ENCODE measurements at regions not wholly inside any gene's neighbourhood (a gene's known extent, or its start where the extent isn't known, plus 50 kb on each side); places are given as distances from the start of the nearest gene placed in this dataset.

GRCh38 chr6:94349227-94349626, 929.9 kb upstream of the EPHA7 start:
- no peak for TF ChIP-seq POLR2A (IDR thresholded peaks at IDR 0.05)
- TF ChIP-seq, protein P1, sequence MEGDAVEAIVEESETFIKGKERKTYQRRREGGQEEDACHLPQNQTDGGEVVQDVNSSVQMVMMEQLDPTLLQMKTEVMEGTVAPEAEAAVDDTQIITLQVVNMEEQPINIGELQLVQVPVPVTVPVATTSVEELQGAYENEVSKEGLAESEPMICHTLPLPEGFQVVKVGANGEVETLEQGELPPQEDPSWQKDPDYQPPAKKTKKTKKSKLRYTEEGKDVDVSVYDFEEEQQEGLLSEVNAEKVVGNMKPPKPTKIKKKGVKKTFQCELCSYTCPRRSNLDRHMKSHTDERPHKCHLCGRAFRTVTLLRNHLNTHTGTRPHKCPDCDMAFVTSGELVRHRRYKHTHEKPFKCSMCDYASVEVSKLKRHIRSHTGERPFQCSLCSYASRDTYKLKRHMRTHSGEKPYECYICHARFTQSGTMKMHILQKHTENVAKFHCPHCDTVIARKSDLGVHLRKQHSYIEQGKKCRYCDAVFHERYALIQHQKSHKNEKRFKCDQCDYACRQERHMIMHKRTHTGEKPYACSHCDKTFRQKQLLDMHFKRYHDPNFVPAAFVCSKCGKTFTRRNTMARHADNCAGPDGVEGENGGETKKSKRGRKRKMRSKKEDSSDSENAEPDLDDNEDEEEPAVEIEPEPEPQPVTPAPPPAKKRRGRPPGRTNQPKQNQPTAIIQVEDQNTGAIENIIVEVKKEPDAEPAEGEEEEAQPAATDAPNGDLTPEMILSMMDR (IDR thresholded peaks at IDR 0.05), result no peak
- no peaks in the 10 kb centered on the region for H3K9me3 ChIP-seq
- 22% methylated on average over 1 of the region's 1 CpG for WGBS (ENCODE audit: insufficient coverage, low coverage, low lambda C conversion rate, missing lambda C conversion rate)
- H3K4me1 ChIP-seq, result no peaks in the 10 kb centered on the region
- H3K27ac ChIP-seq, result no peak overlapping the region
- no peaks in the 10 kb centered on the region for H3K27me3 ChIP-seq
- H3K36me3 ChIP-seq, result no peaks in the 10 kb centered on the region
- ATAC-seq (no peak), DNase-seq (no peak)
- intact Hi-C loops (cut with DNase I), result no loop called here
- no peak overlapping the region for H3K4me3 ChIP-seq

- Histone ChIP-seq H3K27me3 (no peaks in the 10 kb centered on the region), H3K4me3 (no peak overlapping the region), H3K4me1 (no peaks in the 10 kb centered on the region), H3K9me3 (no peaks in the 10 kb centered on the region), H3K36me3 (no peaks in the 10 kb centered on the region), H3K27ac (no peak overlapping the region)
- DNase-seq (no peak), ATAC-seq (no peak)
- TF ChIP-seq, protein P1 (IDR thresholded peaks at IDR 0.05), result no peak
- TF ChIP-seq POLR2A (IDR thresholded peaks at IDR 0.05), result no peak
- 60% methylated on average over 1 of the region's 1 CpG for WGBS (ENCODE audit: insufficient coverage, low coverage, low lambda C conversion rate, missing lambda C conversion rate)
- intact Hi-C loops (cut with DNase I), result no loop called here
These were observed 925.5 kb upstream of the EPHA7 start for GRCh38 chr6:94344866-94345265.

DNA sequence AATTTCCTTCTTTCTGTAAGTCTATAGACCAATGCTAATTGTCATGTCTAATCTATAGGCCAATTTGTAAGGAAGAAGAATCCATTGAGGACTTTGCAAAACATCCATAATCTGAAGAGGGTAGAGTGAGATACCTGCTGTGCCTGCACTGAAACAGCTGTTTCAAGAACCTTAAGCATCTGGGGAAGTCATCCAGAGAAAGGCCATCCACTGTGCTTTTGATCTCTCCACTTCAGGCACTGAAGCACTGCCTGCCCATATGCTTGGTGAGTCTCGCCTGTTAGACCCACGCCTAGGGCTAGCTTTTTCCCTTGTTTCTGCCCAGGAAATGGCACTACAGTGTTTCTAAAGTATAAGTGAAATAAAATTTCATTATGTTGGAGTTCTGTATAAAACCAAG, 921.8 kb upstream of the EPHA7 start:
- Histone ChIP-seq H3K27me3 (no peaks in the 10 kb centered on the region), H3K9me3 (no peaks in the 10 kb centered on the region), H3K36me3 (no peaks in the 10 kb centered on the region), H3K4me1 (no peaks in the 10 kb centered on the region), H3K4me3 (no peak overlapping the region), H3K27ac (no peak overlapping the region)
- 34% methylated on average over 2 of the region's 2 CpGs for WGBS (ENCODE audit: insufficient coverage, low coverage, low lambda C conversion rate, missing lambda C conversion rate)
- no peak for DNase-seq
- no peak for ATAC-seq
- intact Hi-C loops (cut with DNase I), result no loop called here
- no peak for TF ChIP-seq POLR2A (IDR thresholded peaks at IDR 0.05)
- TF ChIP-seq, protein P1 (IDR thresholded peaks at IDR 0.05), result no peak

DNA sequence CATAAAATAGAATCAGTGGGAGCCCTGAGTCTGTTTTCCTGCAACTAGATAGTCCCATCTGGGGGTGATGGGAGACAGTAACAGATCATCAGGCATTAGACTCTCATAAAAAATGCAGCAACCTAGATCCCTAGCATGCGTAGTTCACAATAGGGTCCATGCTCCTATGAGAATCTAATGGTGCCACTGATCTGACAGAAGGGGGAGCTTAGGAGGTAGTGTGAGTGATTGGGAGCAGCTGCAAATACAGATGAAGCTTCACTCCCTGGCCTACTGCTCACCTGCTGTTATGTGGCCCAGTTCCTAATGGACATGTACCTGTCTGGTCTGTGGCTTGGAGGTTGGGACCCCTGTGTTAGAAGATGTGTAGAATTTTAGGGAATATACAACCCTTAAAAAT, 904.5 kb upstream of the EPHA7 start:
- DNase-seq (no peak), ATAC-seq (peak; percentile 52 to 58 (median 56))
- H3K36me3 ChIP-seq, result no peaks in the 10 kb centered on the region
- intact Hi-C loops (cut with DNase I), result no loop called here
- WGBS (ENCODE audit: insufficient coverage, low coverage, low lambda C conversion rate, missing lambda C conversion rate), result 57% methylated on average over 1 of the region's 1 CpG
- no peak overlapping the region for H3K27ac ChIP-seq
- TF ChIP-seq, protein P1 (IDR thresholded peaks at IDR 0.05), result peak in 1 of 4 donors; percentile 23
- TF ChIP-seq POLR2A (IDR thresholded peaks at IDR 0.05), result no peak
- H3K4me3 ChIP-seq, result no peak overlapping the region
- no peaks in the 10 kb centered on the region for H3K9me3 ChIP-seq
- no peaks in the 10 kb centered on the region for H3K4me1 ChIP-seq
- H3K27me3 ChIP-seq, result no peaks in the 10 kb centered on the region

All from right lobe of liver (tissue), 6 donors.